ENCODE measurements at regions not wholly inside any gene's neighbourhood (a gene's known extent, or its start where the extent isn't known, plus 50 kb on each side); places are given as distances from the start of the nearest gene placed in this dataset.

DNA sequence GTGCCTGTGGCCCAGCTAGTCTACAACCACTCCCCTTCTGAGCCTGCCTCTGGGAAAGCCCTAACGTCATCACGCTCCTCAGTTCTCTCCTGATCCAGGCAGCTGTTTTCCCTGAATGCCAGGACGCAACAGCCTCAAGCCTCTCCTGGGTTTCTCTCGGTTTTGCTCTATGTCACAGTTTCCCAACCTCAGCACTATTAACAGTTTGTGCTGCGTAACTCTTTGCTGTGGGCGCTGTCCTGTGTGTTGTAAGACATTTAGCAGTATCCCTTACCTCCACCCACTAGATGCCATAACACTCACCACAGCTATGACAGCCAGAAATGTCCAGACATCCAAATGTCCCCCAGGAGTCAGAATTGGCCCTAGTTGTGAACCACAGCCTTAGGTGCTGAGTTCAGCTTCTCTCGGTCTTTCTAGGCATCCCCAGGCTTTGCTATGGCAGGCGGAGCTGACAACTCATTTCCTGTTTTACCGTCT, 226.3 kb upstream of the NPVF start:
- TF ChIP-seq, protein P1, sequence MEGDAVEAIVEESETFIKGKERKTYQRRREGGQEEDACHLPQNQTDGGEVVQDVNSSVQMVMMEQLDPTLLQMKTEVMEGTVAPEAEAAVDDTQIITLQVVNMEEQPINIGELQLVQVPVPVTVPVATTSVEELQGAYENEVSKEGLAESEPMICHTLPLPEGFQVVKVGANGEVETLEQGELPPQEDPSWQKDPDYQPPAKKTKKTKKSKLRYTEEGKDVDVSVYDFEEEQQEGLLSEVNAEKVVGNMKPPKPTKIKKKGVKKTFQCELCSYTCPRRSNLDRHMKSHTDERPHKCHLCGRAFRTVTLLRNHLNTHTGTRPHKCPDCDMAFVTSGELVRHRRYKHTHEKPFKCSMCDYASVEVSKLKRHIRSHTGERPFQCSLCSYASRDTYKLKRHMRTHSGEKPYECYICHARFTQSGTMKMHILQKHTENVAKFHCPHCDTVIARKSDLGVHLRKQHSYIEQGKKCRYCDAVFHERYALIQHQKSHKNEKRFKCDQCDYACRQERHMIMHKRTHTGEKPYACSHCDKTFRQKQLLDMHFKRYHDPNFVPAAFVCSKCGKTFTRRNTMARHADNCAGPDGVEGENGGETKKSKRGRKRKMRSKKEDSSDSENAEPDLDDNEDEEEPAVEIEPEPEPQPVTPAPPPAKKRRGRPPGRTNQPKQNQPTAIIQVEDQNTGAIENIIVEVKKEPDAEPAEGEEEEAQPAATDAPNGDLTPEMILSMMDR (IDR thresholded peaks at IDR 0.05): no peak
- no peak for TF ChIP-seq POLR2A (IDR thresholded peaks at IDR 0.05)

Measured in testis (tissue), 2 donors.